Dermis blood vessel endothelial cell (primary cell): ENCODE measurements at regions not wholly inside any gene's neighbourhood (a gene's known extent, or its start where the extent isn't known, plus 50 kb on each side); places are given as distances from the start of the nearest gene placed in this dataset.
A peak's percentile ranks its signal among the peaks of the same experiment; 100 is the strongest.
"Not testable (repeated sequence)": the region's sequence is repeated elsewhere in the genome, so short reads cannot be mapped to it uniquely, and the experiment has no call there.

Experiments used
- DNase-seq: peaks from one replicate; pipeline ENCODE4 v3.0.0; 2010

- no peak for DNase-seq
These were observed 77.6 kb downstream of the SETD4 start for GRCh38 chr21:35982717-35983116.

DNA sequence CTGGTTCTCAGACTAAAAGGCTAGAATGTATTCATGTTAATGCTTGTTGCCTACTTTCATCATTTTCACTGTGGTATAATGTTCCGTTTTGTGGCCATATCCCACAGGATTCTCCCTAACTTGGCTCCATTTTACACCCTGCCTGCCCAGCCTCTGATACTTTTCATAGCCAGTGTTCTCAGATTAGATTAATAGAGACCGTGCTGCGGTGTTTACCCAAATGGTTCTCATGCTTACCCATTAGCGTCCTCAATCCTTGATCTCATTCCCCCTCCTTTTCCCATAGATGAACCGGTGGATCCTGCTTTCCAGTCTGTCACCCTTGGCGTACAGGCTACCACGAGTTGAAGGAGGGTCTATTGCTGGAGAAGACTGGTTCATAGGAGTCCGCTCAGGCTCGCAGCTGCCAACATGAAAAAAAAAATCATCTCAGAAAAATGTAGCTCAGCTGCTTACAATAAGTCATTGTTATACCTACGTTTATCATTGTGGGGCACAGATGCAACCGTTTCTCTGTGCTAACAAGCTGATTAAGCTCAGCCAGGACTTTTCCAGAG is 78.7 kb downstream of the SETD4 start:
- DNase-seq: no peak

DNA sequence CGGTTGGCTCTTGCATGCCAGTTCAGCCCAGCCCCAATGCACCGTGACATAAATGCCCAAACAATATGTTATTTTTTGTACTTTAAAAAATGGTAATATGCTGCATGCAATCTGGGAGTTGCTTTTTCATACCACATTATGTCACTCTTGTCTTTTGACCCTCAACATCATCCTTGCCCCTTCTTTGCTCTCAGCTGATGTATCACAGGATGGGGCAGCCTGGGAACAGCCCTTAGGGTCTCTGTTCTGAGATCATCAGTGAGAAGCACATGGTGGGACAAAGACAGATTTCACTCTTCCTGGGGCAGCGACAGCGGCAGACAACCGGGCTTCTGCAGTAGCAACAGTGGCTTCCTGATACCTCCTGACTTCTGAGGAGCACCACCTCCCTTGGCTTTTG is 79.5 kb downstream of the SETD4 start:
- DNase-seq: no peak

GRCh38 chr21:35977860-35978259 is 82.5 kb downstream of the SETD4 start:
- not testable (repeated sequence) for DNase-seq

GRCh38 chr21:35976929-35977328 is 83.4 kb downstream of the SETD4 start:
- DNase-seq: no peak

DNA sequence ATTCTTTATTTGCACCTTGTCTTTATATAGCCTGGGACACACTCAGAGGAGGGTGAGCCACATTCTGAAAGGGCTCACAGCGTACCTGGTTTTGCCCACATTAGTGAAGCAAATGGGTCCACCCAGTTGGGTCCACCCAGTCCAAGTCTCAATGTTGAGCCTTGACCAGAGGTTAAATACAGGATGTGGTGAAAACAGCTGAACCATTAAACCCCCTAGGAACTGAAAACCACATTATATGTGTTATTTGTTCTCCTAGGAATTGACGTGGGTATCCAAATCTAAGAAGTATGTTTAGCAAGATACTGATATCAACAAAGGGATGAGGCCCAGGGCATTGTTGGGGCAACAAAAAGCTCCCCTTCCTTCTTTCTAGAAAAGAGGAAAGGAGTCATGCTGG is 83.8 kb downstream of the SETD4 start:
- DNase-seq: no peak

- DNase-seq: no peak
These were observed 85.6 kb downstream of the SETD4 start for GRCh38 chr21:35974775-35975174.

DNA sequence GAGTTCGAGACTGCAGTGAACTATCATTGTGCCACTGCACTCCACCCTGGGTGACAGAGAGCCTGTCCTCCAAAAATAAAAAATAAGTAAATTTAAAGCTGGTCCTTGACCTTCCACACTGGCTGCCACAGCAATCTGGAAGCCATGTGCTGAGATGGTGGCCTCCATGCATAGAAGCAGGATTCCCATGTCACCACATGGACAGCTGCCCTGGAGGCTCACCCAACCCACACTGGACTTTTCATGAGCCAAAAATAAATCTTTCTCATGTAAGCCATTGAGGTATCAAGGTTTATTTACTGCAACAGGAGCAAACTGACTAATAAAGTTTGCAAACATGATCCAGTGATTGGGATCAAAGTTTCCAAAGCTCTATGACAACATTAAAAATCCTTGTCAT is 88.5 kb downstream of the SETD4 start:
- DNase-seq: no peak

- no peak for DNase-seq
These were observed 91.0 kb downstream of the SETD4 start for GRCh38 chr21:35969281-35969680.

DNA sequence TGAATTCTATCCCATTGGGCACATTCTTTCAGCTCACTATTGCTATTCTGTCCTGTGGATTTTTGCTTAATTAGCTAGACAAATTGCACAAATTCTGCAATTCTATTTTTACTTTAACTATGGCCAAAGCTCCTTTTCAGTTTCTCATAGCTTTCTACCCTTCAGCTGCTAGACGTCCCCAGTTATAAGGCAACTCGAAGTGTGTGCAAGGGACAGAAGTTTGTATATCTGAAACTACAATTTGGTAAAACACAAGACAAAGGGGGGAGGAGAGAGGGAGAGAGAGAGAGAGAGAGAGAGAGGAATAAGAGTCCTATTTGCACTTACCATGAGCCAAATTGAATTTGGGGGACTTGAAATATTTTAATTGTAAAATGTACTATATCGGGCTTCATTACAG is 91.8 kb downstream of the SETD4 start:
- DNase-seq: no peak

DNA sequence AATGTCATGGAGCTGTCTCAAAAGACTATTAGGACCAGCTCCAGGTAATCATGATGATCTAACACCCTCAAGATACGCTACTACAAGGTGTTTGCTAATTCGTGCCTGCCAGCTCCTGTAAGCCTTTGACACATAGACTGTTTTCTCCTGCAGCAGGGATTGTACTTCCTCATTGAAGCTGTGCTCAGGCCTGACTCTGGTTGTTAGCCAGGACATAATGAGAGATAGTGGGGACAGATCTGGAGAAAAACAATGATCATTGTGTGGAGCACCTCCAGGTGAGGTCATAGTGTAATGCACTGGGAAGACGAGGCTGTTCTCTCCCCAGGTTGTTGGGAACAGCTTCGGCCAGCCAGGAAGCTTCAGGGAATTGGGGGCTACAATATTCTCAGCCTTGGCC is 94.6 kb downstream of the SETD4 start:
- DNase-seq: no peak

- no peak for DNase-seq
These were observed 96.3 kb downstream of the SETD4 start for GRCh38 chr21:35963920-35964451.

GRCh38 chr21:35962917-35963316 is 97.4 kb downstream of the SETD4 start:
- DNase-seq: no peak

DNA sequence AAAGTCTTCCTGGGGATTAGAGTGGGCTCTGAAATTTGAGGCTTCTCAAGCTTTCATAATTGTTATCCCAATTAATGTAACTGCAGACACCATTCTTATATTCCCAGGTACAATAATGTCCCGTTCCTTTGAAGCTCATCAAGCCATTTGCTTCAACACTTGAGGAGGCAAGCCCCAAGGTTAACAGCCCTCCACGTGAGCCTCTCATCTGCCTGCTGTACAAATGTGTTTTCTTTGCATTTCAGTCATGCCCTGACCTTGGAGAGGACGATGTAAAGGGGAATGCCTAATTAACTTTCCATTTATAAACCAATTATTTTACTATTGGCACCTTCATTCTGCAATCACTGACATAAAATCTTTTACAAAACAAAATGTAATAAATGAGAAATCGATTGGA is 106.3 kb downstream of the SETD4 start:
- no peak for DNase-seq

- no peak for DNase-seq
These were observed 106.7 kb downstream of the SETD4 start for GRCh38 chr21:35953597-35953996.

DNA sequence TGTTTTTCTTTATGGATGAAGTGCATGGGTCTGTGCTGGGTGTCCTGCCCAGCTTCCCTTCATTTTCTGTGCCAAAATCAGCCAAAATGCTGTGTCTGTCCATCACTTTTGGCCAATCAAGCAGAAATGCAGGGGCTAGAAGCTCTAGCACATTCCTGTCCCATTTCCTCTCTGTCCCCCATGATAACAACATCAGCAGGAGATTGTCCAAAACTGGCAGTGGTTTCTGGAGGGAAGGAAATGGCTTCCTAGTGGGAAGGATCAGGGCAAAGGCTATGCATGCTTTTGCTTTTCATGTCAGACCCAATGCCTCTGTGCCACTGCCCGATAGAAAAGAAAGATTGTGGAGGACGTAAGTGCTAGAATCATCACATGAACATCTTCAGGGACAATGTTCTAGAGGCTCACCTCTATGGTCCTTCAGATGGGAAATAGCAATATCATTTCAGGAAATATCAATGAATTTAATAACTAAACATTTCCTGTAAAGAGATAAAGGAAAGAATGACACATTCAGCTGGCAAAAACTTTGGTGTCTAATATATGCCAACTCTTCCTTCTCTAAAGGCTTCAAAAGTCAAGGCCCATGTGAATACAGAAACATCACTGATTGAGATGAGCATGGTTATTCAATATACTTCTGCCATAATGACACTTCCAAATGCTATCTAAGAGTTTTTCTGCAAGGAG is 107.5 kb downstream of the SETD4 start:
- no peak for DNase-seq

- no peak for DNase-seq
These were observed 111.3 kb downstream of the SETD4 start for GRCh38 chr21:35948982-35949381.

- no peak for DNase-seq
These were observed 115.1 kb downstream of the SETD4 start for GRCh38 chr21:35945089-35945671.

- DNase-seq: no peak
These were observed 116.6 kb downstream of the SETD4 start for GRCh38 chr21:35943752-35944151.

- DNase-seq: no peak
These were observed 117.8 kb downstream of the SETD4 start for GRCh38 chr21:35942211-35943144.

- peak; percentile 88 for DNase-seq
These were observed 120.0 kb downstream of the SETD4 start for GRCh38 chr21:35940074-35940927.

DNA sequence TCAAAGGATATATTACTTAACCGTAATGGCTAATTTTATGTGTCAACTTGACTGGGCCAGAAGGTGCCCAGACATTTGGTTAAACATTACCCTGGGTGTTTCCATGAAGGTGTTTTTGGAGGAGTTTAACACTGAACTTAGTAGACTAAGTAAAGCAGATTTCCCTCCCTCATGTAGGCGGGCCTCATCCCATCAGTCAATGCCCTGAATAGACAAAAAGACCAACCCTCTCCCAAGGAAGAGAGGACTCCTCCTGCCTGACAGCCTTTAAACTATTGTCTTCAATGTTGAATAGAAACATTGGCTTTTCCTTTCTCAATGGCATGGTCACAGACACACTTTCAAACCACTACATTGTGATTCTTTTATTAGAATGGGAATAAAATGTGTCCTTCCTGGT is 121.9 kb downstream of the SETD4 start:
- no peak for DNase-seq
